ENCODE measurements at regions not wholly inside any gene's neighbourhood (a gene's known extent, or its start where the extent isn't known, plus 50 kb on each side); places are given as distances from the start of the nearest gene placed in this dataset.

DNA sequence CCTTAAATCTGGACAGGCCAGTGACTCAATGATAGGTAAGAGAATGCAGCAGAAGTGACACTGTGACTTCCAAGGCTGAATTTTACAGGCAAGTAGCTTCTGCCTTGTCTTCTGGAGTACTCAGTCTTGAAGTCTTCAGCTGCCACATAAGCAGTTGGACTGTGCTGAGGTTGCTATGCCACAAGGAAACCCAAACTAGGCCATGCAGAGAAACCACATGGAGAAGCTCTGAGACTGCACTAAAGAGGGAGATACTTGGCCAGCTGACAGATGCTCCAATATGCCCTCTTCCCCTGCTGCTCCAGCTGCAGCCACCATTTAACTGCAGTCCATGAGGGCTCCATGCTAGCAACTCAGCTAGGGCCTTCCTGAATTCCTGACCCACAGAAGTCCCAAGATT lies 119.4 kb upstream of the GADL1 start:
- Histone ChIP-seq H4K5ac (ENCODE audit: low read length) (no peak overlapping the region), H3K4ac (ENCODE audit: low read depth, low read length) (no peak overlapping the region), H3K18ac (ENCODE audit: low read length) (no peak overlapping the region), H3K4me3 (ENCODE audit: low read length) (no peak overlapping the region), H2AK5ac (ENCODE audit: low read length) (no peak overlapping the region), H3K4me2 (ENCODE audit: low read length) (no peak overlapping the region), H4K8ac (ENCODE audit: low read depth, low read length) (no peak overlapping the region), H3K4me1 (ENCODE audit: control insufficient read depth, low read depth, low read length) (peaks cover 9% of the 10 kb centered on the region), H2BK5ac (ENCODE audit: low read length) (no peak overlapping the region), H3K27ac (ENCODE audit: low read depth, low read length) (no peak overlapping the region), H2BK15ac (replicated peaks; ENCODE audit: low read depth) (no peak overlapping the region), H3K79me1 (ENCODE audit: low read length) (no peaks in the 10 kb centered on the region), H3K36me3 (ENCODE audit: control insufficient read depth, insufficient read depth, low read length) (no peaks in the 10 kb centered on the region), H3K9ac (ENCODE audit: low read length) (no peak overlapping the region), H3K27me3 (ENCODE audit: insufficient read depth, low read length, poor library complexity) (no peaks in the 10 kb centered on the region), H3K23ac (ENCODE audit: low read length) (no peak overlapping the region), H2BK120ac (ENCODE audit: low read depth, low read length) (no peak overlapping the region), H3K56ac (ENCODE audit: low read length) (no peak overlapping the region), H3K79me2 (ENCODE audit: control insufficient read depth, insufficient read depth, low read length) (no peaks in the 10 kb centered on the region)
- no peak for DNase-seq

DNA sequence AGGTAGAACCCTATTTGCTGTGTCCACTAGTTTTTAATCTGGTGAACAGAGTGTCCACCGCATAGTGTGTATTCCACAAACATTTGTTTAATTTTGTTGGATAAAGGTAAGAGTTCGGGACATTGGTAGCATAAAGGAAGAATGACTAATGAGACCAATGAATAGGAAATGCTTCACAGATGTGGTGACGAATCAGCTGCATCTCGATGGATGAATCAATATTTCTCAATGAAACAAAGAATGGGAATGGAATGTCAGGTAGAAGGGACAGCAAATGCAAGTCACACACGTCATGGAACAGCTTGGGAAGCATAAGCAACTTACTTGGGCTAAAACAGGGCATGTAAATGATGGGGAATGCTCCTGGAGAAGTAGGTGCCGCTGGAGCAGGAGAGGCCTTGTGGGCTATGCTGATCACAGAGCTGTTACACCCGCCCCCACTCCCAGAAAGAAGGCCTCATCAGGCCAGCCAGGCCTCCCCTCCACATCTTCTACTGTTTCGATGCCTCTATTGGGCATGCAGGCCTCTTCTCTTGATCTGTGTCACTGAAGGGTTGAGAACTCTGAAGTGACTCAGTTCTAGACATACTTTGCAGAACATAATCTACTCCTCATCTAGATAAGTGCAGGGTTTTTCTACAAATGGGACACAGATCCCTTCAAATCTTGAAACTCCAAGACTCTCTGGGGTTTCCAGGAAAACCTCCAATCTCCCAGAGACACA lies 120.0 kb upstream of the GADL1 start:
- H3K4me3 ChIP-seq (ENCODE audit: low read length) = no peak overlapping the region
- DNase-seq = no peak
- no peak overlapping the region for H2BK120ac ChIP-seq (ENCODE audit: low read depth, low read length)
- H3K4me1 ChIP-seq (ENCODE audit: control insufficient read depth, low read depth, low read length) = peaks cover 7% of the 10 kb centered on the region
- peak overlapping the region; percentile 70 for H2AK5ac ChIP-seq (ENCODE audit: low read length)
- no peak overlapping the region for H3K18ac ChIP-seq (ENCODE audit: low read length)
- H3K4me2 ChIP-seq (ENCODE audit: low read length) = no peak overlapping the region
- H4K8ac ChIP-seq (ENCODE audit: low read depth, low read length) = no peak overlapping the region
- no peak overlapping the region for H2BK15ac ChIP-seq (replicated peaks; ENCODE audit: low read depth)
- H3K9ac ChIP-seq (ENCODE audit: low read length) = no peak overlapping the region
- H4K5ac ChIP-seq (ENCODE audit: low read length) = no peak overlapping the region
- no peaks in the 10 kb centered on the region for H3K36me3 ChIP-seq (ENCODE audit: control insufficient read depth, insufficient read depth, low read length)
- H3K4ac ChIP-seq (ENCODE audit: low read depth, low read length) = no peak overlapping the region
- no peak overlapping the region for H3K23ac ChIP-seq (ENCODE audit: low read length)
- no peaks in the 10 kb centered on the region for H3K79me2 ChIP-seq (ENCODE audit: control insufficient read depth, insufficient read depth, low read length)
- WGBS (ENCODE audit: extremely low coverage, insufficient coverage, low lambda C conversion rate) = 100% methylated on average over 1 of the region's 8 CpGs
- H3K27ac ChIP-seq (ENCODE audit: low read depth, low read length) = no peak overlapping the region
- no peaks in the 10 kb centered on the region for H3K27me3 ChIP-seq (ENCODE audit: insufficient read depth, low read length, poor library complexity)
- H3K79me1 ChIP-seq (ENCODE audit: low read length) = no peaks in the 10 kb centered on the region
- no peak overlapping the region for H3K56ac ChIP-seq (ENCODE audit: low read length)
- H2BK5ac ChIP-seq (ENCODE audit: low read length) = peak overlapping the region; percentile 26

- H3K4ac ChIP-seq (ENCODE audit: low read depth, low read length) = no peak overlapping the region
- no peak overlapping the region for H3K9ac ChIP-seq (ENCODE audit: low read length)
- no peak overlapping the region for H3K4me3 ChIP-seq (ENCODE audit: low read length)
- no peaks in the 10 kb centered on the region for H3K4me1 ChIP-seq (ENCODE audit: control insufficient read depth, low read depth, low read length)
- no peak overlapping the region for H2BK5ac ChIP-seq (ENCODE audit: low read length)
- H3K56ac ChIP-seq (ENCODE audit: low read length) = no peak overlapping the region
- no peak overlapping the region for H3K23ac ChIP-seq (ENCODE audit: low read length)
- WGBS (ENCODE audit: extremely low coverage, insufficient coverage, low lambda C conversion rate) = no CpG with 5 or more reads among the region's 2 CpGs
- no peaks in the 10 kb centered on the region for H3K36me3 ChIP-seq (ENCODE audit: control insufficient read depth, insufficient read depth, low read length)
- no peaks in the 10 kb centered on the region for H3K27me3 ChIP-seq (ENCODE audit: insufficient read depth, low read length, poor library complexity)
- H2BK15ac ChIP-seq (replicated peaks; ENCODE audit: low read depth) = no peak overlapping the region
- no peak overlapping the region for H4K8ac ChIP-seq (ENCODE audit: low read depth, low read length)
- no peak overlapping the region for H2AK5ac ChIP-seq (ENCODE audit: low read length)
- no peak overlapping the region for H3K18ac ChIP-seq (ENCODE audit: low read length)
- H3K79me2 ChIP-seq (ENCODE audit: control insufficient read depth, insufficient read depth, low read length) = no peaks in the 10 kb centered on the region
- no peak overlapping the region for H4K5ac ChIP-seq (ENCODE audit: low read length)
- no peak for DNase-seq
- no peak overlapping the region for H3K4me2 ChIP-seq (ENCODE audit: low read length)
- no peak overlapping the region for H2BK120ac ChIP-seq (ENCODE audit: low read depth, low read length)
- H3K27ac ChIP-seq (ENCODE audit: low read depth, low read length) = no peak overlapping the region
- H3K79me1 ChIP-seq (ENCODE audit: low read length) = no peaks in the 10 kb centered on the region
Measured at GRCh38 chr3:31016196-31016595, 121.7 kb upstream of the GADL1 start.

DNA sequence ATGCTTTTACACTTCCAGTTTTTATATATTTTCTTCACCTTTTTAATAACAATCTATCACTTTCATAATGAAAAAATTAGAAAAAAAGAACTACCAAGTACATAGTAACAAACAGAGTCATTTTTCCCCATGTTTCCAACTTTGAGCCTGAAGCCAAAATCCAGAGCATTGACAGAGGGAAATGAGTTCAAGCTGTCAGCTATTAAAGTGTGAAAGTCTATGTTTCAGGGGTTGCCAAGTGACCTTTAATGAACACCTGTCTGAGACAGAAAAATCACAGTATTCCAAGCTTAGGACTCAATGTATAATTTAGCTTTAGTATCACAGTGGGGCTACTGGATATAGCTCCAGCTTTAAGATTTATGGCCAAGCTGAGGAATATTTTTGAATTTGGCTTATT lies 128.3 kb upstream of the GADL1 start:
- Histone ChIP-seq H3K27me3 (ENCODE audit: insufficient read depth, low read length, poor library complexity) (no peaks in the 10 kb centered on the region), H3K79me1 (ENCODE audit: low read length) (no peaks in the 10 kb centered on the region), H3K4me3 (ENCODE audit: low read length) (no peak overlapping the region), H3K4ac (ENCODE audit: low read depth, low read length) (no peak overlapping the region), H2AK5ac (ENCODE audit: low read length) (no peak overlapping the region), H3K9ac (ENCODE audit: low read length) (no peak overlapping the region), H4K5ac (ENCODE audit: low read length) (no peak overlapping the region), H2BK5ac (ENCODE audit: low read length) (no peak overlapping the region), H3K4me1 (ENCODE audit: control insufficient read depth, low read depth, low read length) (no peaks in the 10 kb centered on the region), H3K4me2 (ENCODE audit: low read length) (no peak overlapping the region), H3K18ac (ENCODE audit: low read length) (no peak overlapping the region), H3K23ac (ENCODE audit: low read length) (no peak overlapping the region), H3K36me3 (ENCODE audit: control insufficient read depth, insufficient read depth, low read length) (no peaks in the 10 kb centered on the region), H3K79me2 (ENCODE audit: control insufficient read depth, insufficient read depth, low read length) (no peaks in the 10 kb centered on the region), H2BK120ac (ENCODE audit: low read depth, low read length) (no peak overlapping the region), H2BK15ac (replicated peaks; ENCODE audit: low read depth) (no peak overlapping the region), H3K56ac (ENCODE audit: low read length) (no peak overlapping the region), H4K8ac (ENCODE audit: low read depth, low read length) (no peak overlapping the region), H3K27ac (ENCODE audit: low read depth, low read length) (no peak overlapping the region)
- DNase-seq = no peak

GRCh38 chr3:31025541-31025940 lies 131.1 kb upstream of the GADL1 start:
- Histone ChIP-seq H2BK120ac (ENCODE audit: low read depth, low read length) (no peak overlapping the region), H3K27ac (ENCODE audit: low read depth, low read length) (no peak overlapping the region), H3K9ac (ENCODE audit: low read length) (no peak overlapping the region), H3K36me3 (ENCODE audit: control insufficient read depth, insufficient read depth, low read length) (no peaks in the 10 kb centered on the region), H3K4me3 (ENCODE audit: low read length) (no peak overlapping the region), H3K4me2 (ENCODE audit: low read length) (no peak overlapping the region), H2BK15ac (replicated peaks; ENCODE audit: low read depth) (no peak overlapping the region), H3K56ac (ENCODE audit: low read length) (no peak overlapping the region), H3K27me3 (ENCODE audit: insufficient read depth, low read length, poor library complexity) (no peaks in the 10 kb centered on the region), H3K4me1 (ENCODE audit: control insufficient read depth, low read depth, low read length) (no peaks in the 10 kb centered on the region), H3K23ac (ENCODE audit: low read length) (no peak overlapping the region), H3K4ac (ENCODE audit: low read depth, low read length) (no peak overlapping the region), H3K79me1 (ENCODE audit: low read length) (no peaks in the 10 kb centered on the region), H3K79me2 (ENCODE audit: control insufficient read depth, insufficient read depth, low read length) (no peaks in the 10 kb centered on the region), H2BK5ac (ENCODE audit: low read length) (no peak overlapping the region), H4K5ac (ENCODE audit: low read length) (no peak overlapping the region), H2AK5ac (ENCODE audit: low read length) (no peak overlapping the region), H4K8ac (ENCODE audit: low read depth, low read length) (no peak overlapping the region), H3K18ac (ENCODE audit: low read length) (no peak overlapping the region)
- no CpG with 5 or more reads among the region's 2 CpGs for WGBS (ENCODE audit: extremely low coverage, insufficient coverage, low lambda C conversion rate)
- no peak for DNase-seq

GRCh38 chr3:31027191-31027761 lies 132.8 kb upstream of the GADL1 start:
- no peak overlapping the region for H2AK5ac ChIP-seq (ENCODE audit: low read length)
- no CpG with 5 or more reads among the region's 1 CpG for WGBS (ENCODE audit: extremely low coverage, insufficient coverage, low lambda C conversion rate)
- H3K27me3 ChIP-seq (ENCODE audit: insufficient read depth, low read length, poor library complexity) = no peaks in the 10 kb centered on the region
- no peak overlapping the region for H3K23ac ChIP-seq (ENCODE audit: low read length)
- no peak for DNase-seq
- no peak overlapping the region for H4K8ac ChIP-seq (ENCODE audit: low read depth, low read length)
- H3K56ac ChIP-seq (ENCODE audit: low read length) = no peak overlapping the region
- no peaks in the 10 kb centered on the region for H3K4me1 ChIP-seq (ENCODE audit: control insufficient read depth, low read depth, low read length)
- no peak overlapping the region for H3K4ac ChIP-seq (ENCODE audit: low read depth, low read length)
- no peaks in the 10 kb centered on the region for H3K36me3 ChIP-seq (ENCODE audit: control insufficient read depth, insufficient read depth, low read length)
- no peak overlapping the region for H2BK5ac ChIP-seq (ENCODE audit: low read length)
- H3K4me3 ChIP-seq (ENCODE audit: low read length) = no peak overlapping the region
- no peaks in the 10 kb centered on the region for H3K79me1 ChIP-seq (ENCODE audit: low read length)
- H3K18ac ChIP-seq (ENCODE audit: low read length) = no peak overlapping the region
- no peak overlapping the region for H3K9ac ChIP-seq (ENCODE audit: low read length)
- H3K27ac ChIP-seq (ENCODE audit: low read depth, low read length) = no peak overlapping the region
- H2BK15ac ChIP-seq (replicated peaks; ENCODE audit: low read depth) = no peak overlapping the region
- H3K79me2 ChIP-seq (ENCODE audit: control insufficient read depth, insufficient read depth, low read length) = no peaks in the 10 kb centered on the region
- no peak overlapping the region for H4K5ac ChIP-seq (ENCODE audit: low read length)
- no peak overlapping the region for H3K4me2 ChIP-seq (ENCODE audit: low read length)
- H2BK120ac ChIP-seq (ENCODE audit: low read depth, low read length) = no peak overlapping the region
